Skeletal muscle tissue (tissue), 3 donors: ENCODE measurements at regions not wholly inside any gene's neighbourhood (a gene's known extent, or its start where the extent isn't known, plus 50 kb on each side); places are given as distances from the start of the nearest gene placed in this dataset.

Source experiments
- H3K27ac ChIP-seq: one replicate; pipeline ENCODE4 v1.7.0; 2013; ENCODE audit warnings: mild to moderate bottlenecking, low read depth, low read length, inconsistent platforms
- H3K27me3 ChIP-seq, 3 donors: one replicate each; pipeline ENCODE4 v1.7.0; 2013; ENCODE audit warnings: low read length in 3 of 3; ENCODE audit not compliant: control insufficient read depth in 3 of 3, insufficient read depth in 3 of 3
- H3K36me3 ChIP-seq, 3 donors: one replicate each; pipeline ENCODE4 v1.7.0; 2013; ENCODE audit warnings: low read length in 3 of 3; ENCODE audit not compliant: control insufficient read depth in 3 of 3, insufficient read depth in 3 of 3
- H3K4me1 ChIP-seq, 3 donors: one replicate each; pipeline ENCODE4 v1.7.0; 2013; ENCODE audit warnings: low read length in 3 of 3, mild to moderate bottlenecking in 3 of 3; ENCODE audit not compliant: control insufficient read depth in 3 of 3, insufficient read depth in 3 of 3
- H3K4me3 ChIP-seq, 3 donors: one replicate each; pipeline ENCODE4 v1.7.0; 2013; ENCODE audit warnings: low read length in 3 of 3
- H3K9ac ChIP-seq, 3 donors: one replicate each; pipeline ENCODE4 v1.7.0; 2013; ENCODE audit warnings: low read length in 3 of 3, mild to moderate bottlenecking in 3 of 3, moderate library complexity in 2 of 3, low read depth in 1 of 3
- H3K9me3 ChIP-seq, 3 donors: one replicate each; pipeline ENCODE4 v1.7.0; 2013; ENCODE audit warnings: low read length in 3 of 3; ENCODE audit not compliant: control insufficient read depth in 3 of 3
- donor health status: Osteomylitis.

- no peak overlapping the region for H3K4me3 ChIP-seq
- H3K4me1 ChIP-seq: no peaks in the 10 kb centered on the region
- no peak overlapping the region for H3K27ac ChIP-seq
- H3K9me3 ChIP-seq: no peaks in the 10 kb centered on the region
- H3K9ac ChIP-seq: no peak overlapping the region
- H3K27me3 ChIP-seq: no peaks in the 10 kb centered on the region
- no peaks in the 10 kb centered on the region for H3K36me3 ChIP-seq
Measured at GRCh38 chr3:35971686-35972085, 332.4 kb downstream of the ARPP21 start.

DNA sequence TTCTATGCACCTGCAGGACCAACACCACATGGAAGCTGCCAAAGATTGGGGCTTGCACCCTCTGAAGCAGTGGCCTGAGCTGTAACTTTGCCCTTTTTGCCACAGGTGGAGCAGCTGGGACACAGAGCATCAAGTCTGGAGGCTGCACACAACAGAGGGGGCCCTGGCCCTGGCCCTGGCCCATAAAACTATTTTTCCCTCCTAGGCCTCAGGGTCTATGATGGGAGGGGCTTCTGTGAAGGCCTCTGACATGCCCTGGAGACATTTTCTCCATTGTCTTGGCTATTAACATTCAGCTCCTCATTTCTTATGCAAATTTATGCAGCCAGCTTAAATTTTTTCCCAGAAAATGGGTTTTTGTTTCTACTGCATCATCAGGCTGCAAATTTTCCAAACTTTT lies 335.5 kb downstream of the ARPP21 start:
- Histone ChIP-seq H3K4me1 (no peaks in the 10 kb centered on the region), H3K4me3 (no peak overlapping the region), H3K9me3 (no peaks in the 10 kb centered on the region), H3K27me3 (no peaks in the 10 kb centered on the region), H3K36me3 (no peaks in the 10 kb centered on the region), H3K27ac (no peak overlapping the region), H3K9ac (no peak overlapping the region)

DNA sequence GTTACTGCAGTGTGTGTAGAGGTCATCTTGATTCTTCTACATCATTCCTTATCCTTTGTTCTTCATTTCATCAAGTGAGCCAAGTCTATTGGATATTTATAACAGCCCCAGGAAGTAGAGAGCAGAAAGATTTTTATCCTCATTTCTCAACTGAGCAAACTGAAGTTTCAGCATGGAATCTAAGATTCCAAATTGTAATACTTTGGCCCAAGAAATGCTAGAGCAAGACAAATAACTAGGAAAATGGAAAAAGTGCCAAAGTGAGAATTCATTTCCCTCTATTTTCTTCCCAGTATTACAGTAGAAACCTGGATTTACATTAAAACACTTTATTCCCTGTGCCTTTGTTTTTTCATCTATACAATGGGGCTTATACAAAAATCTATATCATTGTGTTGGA lies 346.8 kb downstream of the ARPP21 start:
- no peak overlapping the region for H3K27ac ChIP-seq

DNA sequence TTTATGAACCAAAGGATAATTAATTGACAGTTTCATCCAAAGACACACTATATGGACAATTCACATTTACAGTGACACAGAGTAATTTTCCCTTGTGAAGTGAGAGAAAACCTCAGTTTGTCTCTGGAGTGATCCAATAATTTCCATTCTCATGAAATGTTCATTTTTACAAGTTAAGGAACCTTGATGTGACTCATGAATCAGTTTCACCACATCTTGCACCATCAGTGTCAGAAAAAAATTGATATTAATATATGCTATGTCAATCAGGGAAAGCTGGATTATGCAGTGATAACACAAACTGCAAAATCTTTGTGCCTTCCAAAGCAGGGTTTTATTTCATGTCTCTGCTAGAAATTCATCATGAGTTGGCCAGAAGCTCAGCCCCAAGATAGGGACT lies 348.1 kb downstream of the ARPP21 start:
- Histone ChIP-seq H3K9ac (no peak overlapping the region), H3K9me3 (no peaks in the 10 kb centered on the region), H3K4me3 (no peak overlapping the region), H3K4me1 (no peaks in the 10 kb centered on the region), H3K27me3 (no peaks in the 10 kb centered on the region), H3K36me3 (no peaks in the 10 kb centered on the region), H3K27ac (no peak overlapping the region)

More for the DNA sequence above, 346.8 kb downstream of the ARPP21 start:
- H3K9me3 ChIP-seq: no peaks in the 10 kb centered on the region
- no peaks in the 10 kb centered on the region for H3K4me1 ChIP-seq
- H3K9ac ChIP-seq: no peak overlapping the region
- H3K4me3 ChIP-seq: no peak overlapping the region
- no peaks in the 10 kb centered on the region for H3K27me3 ChIP-seq
- H3K36me3 ChIP-seq: no peaks in the 10 kb centered on the region

- H3K9ac ChIP-seq: no peak overlapping the region
- H3K27me3 ChIP-seq: no peaks in the 10 kb centered on the region
- no peaks in the 10 kb centered on the region for H3K9me3 ChIP-seq
- H3K27ac ChIP-seq: no peak overlapping the region
- no peaks in the 10 kb centered on the region for H3K4me1 ChIP-seq
- H3K36me3 ChIP-seq: no peaks in the 10 kb centered on the region
- no peak overlapping the region for H3K4me3 ChIP-seq
Measured at GRCh38 chr3:35992041-35992440, 352.7 kb downstream of the ARPP21 start.

DNA sequence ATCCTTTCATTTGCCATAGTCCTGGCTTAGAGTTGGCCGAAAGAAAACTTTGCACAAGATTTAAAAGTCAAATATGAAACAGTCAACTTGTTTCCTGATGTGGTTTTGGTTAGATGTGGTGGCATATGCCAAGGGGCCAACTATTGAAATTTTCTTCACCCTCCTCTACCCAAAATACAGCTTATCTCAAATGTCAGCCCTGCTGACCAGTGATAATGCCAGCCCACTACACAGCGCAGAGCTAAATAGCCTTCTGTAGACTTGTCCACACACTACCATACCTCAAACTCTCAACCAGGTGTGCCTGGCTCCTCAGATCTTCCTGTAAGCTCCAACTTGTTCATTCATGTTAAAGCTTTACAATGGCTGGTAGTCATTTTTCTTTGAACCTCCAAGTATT lies 368.5 kb upstream of the STAC start:
- Histone ChIP-seq H3K27ac (no peak overlapping the region), H3K4me3 (no peak overlapping the region), H3K9ac (no peak overlapping the region), H3K27me3 (no peaks in the 10 kb centered on the region), H3K4me1 (no peaks in the 10 kb centered on the region), H3K9me3 (no peaks in the 10 kb centered on the region), H3K36me3 (no peaks in the 10 kb centered on the region)

- no peaks in the 10 kb centered on the region for H3K4me1 ChIP-seq
- H3K27ac ChIP-seq: no peak overlapping the region
- no peaks in the 10 kb centered on the region for H3K9me3 ChIP-seq
- H3K9ac ChIP-seq: no peak overlapping the region
- H3K27me3 ChIP-seq: no peaks in the 10 kb centered on the region
- H3K36me3 ChIP-seq: no peaks in the 10 kb centered on the region
- no peak overlapping the region for H3K4me3 ChIP-seq
Measured at GRCh38 chr3:36013425-36013824, 366.9 kb upstream of the STAC start.

DNA sequence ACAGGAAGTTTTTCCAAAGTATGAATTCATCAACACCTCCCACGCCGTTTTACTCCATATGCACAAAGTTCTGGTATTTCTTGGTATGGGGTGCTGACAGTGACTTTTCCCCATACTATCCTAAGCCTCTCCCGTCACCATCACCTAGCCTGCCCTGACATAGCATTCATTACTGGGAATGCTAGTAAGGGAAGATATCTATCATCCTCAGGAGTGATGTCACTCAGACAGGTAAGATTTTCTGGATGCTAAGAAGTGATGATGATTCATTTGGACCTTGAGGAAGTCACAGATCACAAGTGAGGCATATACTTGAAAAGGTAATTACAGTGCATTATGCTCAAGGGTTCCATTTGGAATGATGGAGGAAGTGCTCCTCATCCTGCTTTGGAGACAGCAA lies 355.1 kb upstream of the STAC start:
- Histone ChIP-seq H3K4me3 (no peak overlapping the region), H3K27ac (no peak overlapping the region), H3K9ac (no peak overlapping the region), H3K4me1 (no peaks in the 10 kb centered on the region), H3K36me3 (no peaks in the 10 kb centered on the region), H3K9me3 (peaks cover 0 to 3% (median 0%) of the 10 kb centered on the region in 3 donors), H3K27me3 (no peaks in the 10 kb centered on the region)

DNA sequence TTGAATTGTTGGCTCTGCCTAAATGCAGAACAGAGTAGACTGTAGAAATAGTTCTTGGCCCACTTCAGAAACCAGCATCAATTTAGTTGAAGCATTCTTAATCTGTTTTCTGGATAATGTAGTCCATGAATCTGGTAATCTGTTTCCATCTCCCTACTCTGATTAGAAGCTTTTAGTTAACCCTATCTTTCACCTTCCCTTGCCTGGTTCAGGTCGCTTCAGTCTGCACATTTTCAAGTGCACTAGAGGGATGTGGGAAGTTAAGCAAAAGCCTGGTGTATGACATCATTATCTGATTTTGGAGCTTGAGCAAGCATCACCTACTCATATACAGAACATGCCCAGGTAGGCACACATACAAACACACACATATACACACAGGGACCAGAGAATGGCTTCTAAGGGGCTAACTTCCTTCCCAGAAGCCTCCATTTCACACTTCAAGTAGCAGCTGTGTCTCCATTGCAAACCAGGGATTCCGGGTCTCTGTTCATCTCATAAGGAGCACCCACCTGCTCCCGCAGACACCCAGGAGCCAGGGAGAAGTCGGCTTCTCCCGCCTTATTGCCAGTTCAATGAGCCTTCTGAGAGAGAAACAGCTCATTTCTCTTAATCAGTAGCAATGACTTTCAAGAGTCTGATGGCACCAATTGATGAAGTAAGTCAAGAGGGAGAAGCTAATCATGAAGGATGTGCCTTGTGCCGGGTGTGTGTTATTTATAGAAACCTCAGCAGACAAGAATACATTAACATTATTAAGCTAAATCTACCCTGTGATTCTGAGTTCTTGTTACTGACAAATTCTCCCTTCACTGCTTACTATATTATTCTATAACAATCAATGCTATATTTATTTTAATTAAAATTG lies 347.9 kb upstream of the STAC start:
- no peak overlapping the region for H3K4me3 ChIP-seq
- no peak overlapping the region for H3K9ac ChIP-seq
- no peaks in the 10 kb centered on the region for H3K4me1 ChIP-seq
- H3K9me3 ChIP-seq: peaks cover 0 to 4% (median 0%) of the 10 kb centered on the region in 3 donors
- no peak overlapping the region for H3K27ac ChIP-seq
- no peaks in the 10 kb centered on the region for H3K27me3 ChIP-seq
- H3K36me3 ChIP-seq: no peaks in the 10 kb centered on the region

DNA sequence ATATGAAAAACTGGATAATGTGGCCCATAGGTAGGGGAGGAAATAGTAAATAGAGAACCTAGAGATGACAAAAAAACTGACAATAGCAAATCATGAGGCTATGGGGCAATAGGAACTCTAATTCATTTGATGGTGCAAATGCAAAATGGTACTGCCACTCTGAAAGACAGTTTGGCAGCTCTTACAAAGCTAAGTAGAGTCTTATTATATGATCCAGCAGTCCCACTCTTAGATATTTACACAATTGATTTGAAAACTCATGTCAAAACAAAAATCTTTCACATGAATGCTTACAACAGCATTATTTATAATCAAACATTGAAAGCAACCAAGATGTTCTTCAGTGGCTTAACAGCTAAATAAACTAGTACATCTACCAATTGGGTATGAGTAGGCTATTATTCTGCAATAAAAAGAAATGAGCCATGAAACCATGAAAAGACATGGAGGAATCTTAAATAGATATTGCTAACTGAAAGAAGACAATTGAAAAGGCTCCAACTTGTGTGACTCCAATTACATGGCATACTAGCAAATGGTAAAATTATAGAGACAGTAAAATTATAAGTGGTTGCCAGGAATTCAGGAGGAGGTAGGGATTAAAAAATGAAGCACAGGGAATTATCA lies 321.8 kb upstream of the STAC start:
- Histone ChIP-seq H3K9ac (no peak overlapping the region), H3K4me3 (no peak overlapping the region), H3K4me1 (no peaks in the 10 kb centered on the region), H3K27me3 (no peaks in the 10 kb centered on the region), H3K36me3 (no peaks in the 10 kb centered on the region), H3K9me3 (no peaks in the 10 kb centered on the region), H3K27ac (no peak overlapping the region)
